Stimulated activated CD8-positive, alpha-beta memory T cell treated with anti-CD3 and anti-CD28 coated beads, Interleukin-2, amount 100 ng/mL, for 48 hours (primary cell): ENCODE measurements at regions not wholly inside any gene's neighbourhood (a gene's known extent, or its start where the extent isn't known, plus 50 kb on each side); places are given as distances from the start of the nearest gene placed in this dataset.
"Not testable (repeated sequence)": the region's sequence is repeated elsewhere in the genome, so short reads cannot be mapped to it uniquely, and the experiment has no call there.

ENCODE experiments used
- DNase-seq, 2 donors: peaks; one replicate each; pipeline ENCODE4 v3.0.0-alpha.2; 2020; ENCODE audit warnings: low read depth in 2 of 2

DNA sequence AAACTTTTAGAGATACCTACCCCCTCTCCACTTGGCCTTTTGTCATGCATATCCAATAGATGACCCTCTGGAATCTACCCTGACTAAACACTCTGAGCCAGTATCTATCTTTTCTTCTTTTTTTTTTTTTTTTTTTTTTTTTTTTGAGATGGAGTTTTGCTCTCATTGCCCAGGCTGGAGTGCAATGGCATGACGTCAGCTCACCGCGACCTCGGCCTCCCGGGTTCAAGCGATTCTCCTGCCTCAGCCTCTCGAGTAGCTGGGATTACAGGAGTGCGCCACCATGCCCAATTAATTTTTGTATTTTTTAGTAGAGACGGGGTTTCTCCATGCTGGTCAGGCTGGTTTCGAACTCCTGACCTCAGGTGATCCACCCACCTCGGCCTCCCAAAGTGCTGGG lies 50.8 kb upstream of the GRIN2B start:
- DNase-seq = not testable (repeated sequence)

DNA sequence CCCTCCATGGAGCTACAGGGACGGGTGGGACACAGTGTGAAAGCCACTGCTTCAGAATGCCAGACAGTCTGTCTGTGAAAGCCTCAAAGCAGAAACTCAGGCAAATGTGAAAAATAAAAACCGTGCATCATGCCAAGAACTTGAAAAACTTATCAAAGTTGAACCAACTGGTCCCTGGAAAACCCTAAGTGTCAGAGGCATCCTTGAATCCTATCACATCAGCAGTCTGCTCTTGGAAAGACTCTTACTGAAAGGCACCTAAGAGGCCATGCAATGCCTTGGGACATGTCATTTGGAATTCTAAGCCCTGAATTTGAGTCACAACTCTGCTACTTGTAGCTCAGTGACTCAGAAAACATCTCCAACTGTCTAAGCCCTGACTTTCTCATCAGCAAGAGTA lies 62.4 kb upstream of the GRIN2B start:
- DNase-seq = no peak

DNA sequence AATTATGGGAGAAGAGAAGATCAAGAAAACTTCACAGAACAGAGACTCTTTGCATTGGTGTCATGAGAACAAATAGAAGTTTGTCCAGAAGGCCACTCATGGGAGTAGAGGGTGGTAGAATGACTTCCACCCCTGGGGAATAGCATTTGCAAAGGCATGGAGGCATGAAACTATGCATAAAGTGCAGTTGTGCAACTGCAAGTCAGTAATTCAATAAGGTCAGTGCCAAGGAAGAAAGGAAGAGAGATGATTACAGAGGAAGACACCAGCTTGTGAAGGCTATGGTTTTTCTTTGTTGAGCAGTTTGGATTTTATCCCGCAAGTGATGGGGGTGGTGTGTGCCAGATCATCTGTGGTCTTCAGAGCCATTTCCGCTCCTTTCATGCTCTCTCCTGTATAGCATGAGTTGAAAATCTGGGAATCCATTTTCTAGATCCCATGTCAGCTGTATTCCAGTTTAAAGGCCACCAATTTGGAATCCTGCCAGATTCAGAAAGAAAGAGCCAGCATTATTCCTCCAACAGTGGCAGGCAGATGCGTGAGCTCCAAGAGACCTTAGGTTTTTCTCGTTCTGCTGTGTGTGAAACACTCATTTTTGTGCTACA lies 67.6 kb upstream of the GRIN2B start:
- DNase-seq = no peak

DNA sequence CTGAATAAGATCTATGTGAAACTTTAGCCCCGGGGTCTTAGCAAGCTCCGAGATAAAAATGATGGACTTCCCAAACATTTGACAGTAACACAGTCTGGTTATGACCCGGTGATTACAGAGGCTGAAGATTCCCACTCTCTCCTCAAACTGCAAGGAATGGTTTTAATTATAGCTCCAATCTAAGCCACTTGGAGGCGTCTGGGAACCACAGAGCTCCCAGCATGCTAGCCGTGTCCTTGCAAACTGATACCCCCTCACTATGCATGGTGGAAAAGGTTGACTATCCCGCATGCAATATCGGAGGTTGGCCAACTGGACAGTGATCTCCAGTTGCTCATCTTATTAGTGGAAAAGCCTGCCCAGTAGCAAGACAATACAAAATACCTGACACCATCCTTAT lies 76.5 kb upstream of the GRIN2B start:
- DNase-seq = no peak

DNA sequence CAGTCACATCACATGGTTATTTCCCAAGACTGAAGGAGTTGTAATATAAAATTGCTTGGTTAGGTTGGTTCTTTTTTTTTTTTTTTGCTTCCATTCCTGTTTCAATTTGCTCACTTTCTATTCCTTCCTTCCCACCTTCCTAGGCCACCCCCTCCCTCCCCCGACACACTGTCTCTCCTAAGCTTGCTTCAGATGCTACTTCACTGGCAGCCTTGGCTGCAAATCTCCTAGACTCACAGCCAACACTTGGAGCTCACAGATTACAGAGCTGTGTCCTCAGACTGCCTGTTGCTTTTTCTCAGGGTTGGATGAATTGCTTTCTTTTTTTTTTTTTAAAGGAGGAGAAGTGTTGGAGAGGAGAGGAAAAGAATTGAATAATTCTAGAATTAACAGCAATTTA lies 77.3 kb upstream of the GRIN2B start:
- DNase-seq = no peak

DNA sequence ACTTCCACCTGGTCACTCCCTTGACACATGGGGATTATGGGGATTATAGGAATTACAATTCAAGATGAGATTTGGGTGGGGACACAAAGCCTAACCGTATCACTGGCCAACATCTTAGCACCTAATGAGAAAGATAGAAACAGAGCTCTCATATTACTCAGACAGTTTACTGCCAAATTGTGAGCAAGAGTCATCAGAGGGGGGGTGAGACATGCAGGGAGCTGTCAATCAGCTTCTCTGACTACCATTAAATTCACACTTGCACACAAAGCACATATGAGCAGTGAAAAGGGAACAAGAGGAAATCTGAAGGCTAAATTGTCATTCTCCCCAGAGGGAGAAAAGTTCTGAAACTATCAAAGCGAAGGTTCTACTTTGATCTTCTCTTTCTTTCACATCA lies 78.1 kb upstream of the GRIN2B start:
- DNase-seq = no peak

DNA sequence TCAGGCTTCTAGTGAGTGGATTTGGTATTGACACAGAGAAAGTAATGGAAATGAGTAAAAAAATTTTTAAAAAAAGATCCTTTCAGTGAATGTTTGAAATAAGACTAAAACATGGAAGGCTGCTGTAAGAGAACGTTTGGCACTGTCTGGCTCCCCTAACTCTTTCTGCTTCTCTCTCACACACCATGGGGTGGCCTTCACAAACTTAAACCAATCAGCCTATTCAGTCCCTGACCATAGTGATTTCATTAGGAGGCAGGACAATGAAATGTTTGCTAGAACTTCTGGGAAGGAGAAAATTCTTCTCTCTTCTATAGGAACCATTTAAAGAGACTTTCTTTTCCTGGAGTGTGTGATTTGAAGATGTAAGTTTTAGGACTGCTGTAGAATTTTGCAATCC lies 84.2 kb upstream of the GRIN2B start:
- no peak for DNase-seq

DNA sequence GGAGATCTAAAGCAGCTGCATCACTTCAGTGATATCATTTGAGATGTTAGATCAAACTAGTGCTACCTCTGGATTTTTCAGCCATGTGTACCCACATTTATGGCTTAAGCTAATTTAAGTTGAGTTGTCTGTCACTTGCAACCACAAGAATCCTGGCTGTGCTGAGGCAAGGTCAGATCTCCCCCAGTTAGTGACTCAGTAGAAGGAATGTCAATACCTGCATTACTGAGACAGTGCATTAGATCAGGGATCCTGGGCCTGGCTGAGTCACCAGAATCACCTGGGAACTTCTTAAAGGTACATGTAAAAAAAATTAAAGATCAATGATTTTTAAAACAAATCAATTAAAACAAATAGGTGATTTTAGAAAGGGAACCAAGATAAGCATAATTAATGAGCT lies 84.6 kb upstream of the GRIN2B start:
- DNase-seq = no peak

DNA sequence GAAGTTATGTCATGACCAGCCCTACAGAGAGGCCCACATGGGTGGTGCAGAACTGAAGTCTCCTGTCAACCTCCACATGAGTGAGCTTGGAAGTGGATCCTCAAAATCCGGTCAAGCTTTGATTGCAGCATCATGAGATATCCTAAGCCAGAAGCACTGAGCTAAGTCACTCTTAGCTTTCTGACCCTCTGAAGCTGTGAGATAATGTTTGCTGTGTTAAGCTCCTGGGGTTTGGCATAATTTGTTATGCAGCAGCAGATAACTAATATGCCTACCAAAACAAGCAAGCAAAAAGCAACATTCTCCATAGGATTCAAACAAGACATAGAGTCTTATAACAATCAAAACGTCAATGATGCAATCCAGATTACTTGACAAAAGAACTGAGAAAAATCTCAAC lies 87.6 kb upstream of the GRIN2B start:
- DNase-seq = no peak

DNA sequence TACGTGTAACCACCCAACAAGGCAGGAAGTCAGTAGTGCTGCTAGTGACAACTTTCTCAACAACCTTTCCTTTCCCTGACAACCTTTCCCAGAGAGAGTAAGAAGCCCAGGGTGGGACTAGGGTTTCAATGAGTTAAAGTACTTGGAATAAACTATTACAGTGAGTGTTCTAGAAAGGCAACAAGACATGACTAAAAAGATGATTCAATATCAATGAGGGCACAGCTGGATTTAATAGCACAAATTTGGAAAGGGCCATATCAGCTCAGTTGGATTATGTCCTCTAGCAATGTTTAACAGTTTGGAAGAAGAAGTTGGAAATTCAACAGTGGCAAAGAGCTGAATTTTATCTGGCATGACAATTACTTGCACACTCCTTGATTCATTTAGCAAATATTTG lies 90.4 kb upstream of the GRIN2B start:
- no peak for DNase-seq

DNA sequence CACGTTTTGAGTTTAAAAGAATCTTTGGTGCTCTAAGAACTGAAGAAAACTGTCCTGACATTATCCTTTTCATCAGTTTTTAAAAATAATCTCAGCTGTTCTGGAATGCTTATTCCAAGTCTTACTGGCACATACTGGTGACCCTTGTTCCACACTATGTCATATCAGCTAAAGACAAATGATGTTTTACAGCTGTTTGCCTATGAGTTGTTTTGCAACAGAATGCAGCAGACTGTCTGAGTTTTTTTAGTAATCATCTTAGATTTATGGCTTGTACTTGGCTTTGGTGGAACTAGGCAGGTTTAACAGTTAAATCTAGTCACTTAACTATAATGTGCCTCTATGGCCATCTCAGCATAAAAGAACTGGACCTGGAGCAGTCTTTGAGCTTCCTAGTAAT lies 91.6 kb upstream of the GRIN2B start:
- no peak for DNase-seq

DNA sequence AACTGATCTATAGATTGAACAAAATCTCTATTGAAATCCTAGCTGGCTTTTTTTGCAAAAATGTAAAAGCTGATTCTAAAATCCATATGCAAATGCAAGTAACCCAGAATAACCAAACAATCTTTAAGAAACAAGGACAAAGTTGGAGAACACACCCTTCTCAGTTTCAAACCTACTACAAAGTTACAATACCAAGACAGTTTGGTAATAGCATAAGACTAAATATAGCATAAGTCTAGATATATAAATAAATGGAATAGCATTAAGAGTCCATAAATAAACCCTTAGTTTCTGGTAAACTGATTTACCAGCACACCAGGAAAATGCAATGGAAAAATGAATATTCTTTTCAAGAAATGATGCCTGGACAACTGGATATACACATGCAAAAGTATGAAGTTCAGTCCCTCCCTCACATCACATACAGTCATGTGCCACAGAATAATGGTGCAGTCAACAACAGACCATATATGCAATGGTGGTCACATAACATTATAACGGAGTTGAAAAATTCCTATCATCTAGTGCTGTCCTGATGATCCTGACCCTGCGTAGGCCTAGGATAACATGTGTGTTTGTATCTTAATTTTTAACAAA lies 94.5 kb upstream of the GRIN2B start:
- DNase-seq = no peak

DNA sequence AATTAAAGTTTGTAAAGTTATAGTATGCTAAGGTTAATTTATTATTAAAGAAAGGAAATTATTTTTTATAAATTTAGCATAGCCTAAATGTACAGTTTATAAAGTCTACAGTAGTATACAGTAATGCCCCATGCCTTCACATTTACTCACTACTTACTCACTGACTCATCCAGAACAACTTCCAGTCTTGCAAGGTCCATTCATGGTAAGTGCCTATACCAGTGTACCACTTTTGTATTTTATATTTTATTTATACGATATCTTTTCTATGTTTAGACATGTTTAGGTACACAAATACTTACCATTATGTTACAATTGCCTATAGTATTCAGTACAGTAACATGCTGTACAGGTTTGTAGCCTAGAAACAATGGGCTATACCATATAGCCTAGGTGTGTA lies 95.1 kb upstream of the GRIN2B start:
- DNase-seq = no peak

DNA sequence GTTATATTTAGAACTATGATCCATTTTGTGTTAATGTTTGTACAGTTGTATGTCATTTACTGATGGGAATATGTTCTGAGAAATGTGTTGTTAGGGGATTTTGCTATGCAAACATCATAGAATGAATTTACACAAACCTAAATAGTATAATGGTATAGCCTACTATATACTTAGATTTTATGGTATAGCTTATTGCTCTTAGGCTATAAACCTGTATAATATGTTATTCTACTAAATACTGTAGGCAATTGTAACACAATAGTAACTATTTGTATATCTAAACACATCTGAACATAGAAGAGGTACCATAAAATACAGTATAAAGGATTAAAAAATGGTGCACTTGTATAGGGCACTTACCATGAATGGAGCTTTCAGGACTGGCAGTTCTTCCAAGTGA lies 105.4 kb upstream of the GRIN2B start:
- no peak for DNase-seq

DNA sequence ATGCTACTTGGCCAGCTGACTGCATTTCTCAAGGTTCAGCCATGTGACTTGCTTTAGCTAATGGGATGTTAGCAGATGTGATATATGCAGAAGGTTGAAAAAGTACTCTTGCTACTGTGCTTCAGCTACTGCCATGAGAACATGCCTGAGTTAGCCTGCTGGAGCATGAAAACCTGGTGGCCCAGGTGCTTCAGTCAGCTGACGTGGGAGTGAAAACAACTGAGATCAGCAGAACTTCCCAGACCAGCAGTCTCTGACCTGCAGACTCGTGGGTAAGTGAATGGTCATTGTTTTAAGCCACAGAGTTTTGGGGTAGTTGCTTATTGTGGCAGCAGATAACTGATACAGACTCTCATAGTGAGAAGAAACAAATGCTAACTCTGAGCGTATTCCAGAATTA lies 118.6 kb upstream of the GRIN2B start:
- DNase-seq = no peak

DNA sequence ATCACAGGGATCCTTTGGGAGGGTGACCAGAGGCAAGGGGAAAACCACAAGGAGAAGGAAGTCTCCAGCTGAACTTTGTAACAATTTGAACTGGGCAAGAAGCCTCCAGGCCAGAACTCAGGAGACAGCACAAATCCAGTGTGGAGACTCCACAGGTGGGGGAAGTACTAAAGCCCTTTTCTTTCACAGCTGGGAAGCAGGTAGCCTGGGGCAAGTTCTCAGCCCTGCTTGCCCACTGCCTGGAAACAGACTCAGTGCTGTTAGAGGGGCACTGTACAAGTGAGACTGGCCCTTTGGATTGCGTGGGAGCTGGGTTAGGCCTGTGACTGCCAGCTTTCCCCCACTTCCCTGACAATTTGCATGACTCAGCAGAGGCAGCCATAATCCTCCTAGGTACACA lies 120.2 kb upstream of the GRIN2B start:
- not testable (repeated sequence) for DNase-seq

DNA sequence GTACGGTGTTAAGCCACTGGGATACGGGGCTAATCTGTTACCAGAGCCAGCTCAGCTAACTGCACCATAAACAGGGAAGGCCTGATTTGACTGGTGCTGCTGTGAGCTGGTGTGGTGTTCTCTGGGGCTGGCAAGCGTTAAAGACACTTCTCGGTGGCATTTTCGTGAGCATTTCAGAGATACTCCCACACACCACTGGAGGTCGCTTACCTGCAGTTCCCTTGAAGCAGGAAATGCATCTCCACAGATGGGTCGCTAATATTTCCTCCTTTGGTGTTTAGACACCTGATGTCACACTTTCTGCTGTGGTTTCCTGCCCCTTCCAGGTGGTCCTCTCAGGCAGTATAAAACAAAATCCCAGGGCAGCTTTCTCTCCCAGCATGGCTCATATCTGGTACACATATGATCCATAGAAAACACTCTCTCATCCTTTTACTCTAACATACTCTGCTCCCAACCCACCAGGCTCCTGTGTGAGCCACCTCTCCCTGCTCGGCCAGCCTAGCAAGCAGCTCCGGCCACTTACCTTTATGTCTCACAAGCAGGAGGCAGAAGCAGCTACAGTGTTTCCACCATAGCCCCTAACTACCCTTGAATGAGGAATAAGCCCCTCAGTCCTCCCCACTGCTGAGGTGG lies 129.9 kb upstream of the GRIN2B start:
- DNase-seq = no peak

DNA sequence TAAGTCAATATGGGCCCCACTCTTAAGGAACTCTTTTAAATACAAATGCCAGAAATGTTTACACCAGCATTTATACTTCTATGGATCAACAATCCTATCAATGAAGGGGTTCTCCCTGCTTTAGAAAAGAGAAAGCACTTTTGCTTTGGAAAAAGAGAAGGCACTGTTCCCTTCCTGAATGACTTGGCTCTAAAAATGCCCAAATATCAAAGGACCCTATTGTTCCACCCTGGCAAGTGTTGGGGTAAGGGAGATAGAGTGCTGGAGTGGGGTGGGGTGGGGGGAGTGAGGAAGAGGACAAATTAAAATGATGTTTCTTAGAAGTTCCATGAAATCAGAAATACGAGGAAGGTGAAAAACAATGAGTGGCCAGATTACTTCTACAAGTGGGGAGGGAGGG lies 131.6 kb upstream of the GRIN2B start:
- no peak for DNase-seq

DNA sequence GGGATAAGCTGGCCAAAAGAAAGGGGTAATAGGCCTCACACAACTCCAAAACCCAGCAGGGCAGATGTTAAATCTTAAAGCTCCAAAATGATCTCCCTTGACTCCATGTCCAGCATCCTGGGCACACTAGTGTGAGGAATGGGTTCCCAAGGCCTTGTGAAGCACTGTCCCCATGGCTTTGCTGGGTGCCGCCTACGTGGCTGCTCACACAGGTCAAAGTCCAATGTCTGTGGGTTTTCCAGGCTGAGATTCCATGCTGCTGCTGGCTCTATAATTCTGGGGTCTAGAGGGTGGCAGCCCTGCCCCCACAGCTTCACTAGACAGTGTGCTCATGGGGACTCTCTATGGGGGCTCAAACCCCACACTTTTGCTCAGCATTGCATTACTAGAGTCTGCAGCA lies 145.3 kb upstream of the GRIN2B start:
- DNase-seq = no peak

DNA sequence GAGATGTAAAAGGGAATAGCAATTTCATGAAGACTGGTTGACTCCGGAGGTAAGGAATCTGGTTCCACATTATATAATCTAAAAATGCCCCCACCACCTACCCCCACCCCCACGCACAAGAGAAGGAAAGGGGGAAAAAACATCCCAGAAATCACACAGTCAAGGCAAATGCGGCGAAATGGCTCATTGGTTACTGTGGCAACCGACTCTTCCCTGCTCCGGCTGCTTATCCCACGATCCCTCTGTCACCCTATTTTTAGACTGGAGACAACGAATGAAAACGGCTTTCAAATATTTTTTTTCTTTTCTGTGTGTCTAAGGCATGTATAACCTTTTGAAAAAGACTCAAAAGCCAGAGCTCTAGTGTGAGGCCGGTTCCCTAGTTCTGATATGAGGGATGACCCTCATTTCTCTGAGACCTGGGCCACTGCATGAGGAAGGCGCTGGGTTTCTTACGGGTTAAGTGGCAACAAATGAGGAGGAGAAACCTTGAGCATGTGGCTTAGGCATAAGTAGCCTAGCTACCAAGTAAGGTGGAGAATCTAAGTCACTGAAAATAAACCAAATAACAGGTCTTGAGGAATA lies 148.3 kb upstream of the GRIN2B start:
- DNase-seq = no peak

DNA sequence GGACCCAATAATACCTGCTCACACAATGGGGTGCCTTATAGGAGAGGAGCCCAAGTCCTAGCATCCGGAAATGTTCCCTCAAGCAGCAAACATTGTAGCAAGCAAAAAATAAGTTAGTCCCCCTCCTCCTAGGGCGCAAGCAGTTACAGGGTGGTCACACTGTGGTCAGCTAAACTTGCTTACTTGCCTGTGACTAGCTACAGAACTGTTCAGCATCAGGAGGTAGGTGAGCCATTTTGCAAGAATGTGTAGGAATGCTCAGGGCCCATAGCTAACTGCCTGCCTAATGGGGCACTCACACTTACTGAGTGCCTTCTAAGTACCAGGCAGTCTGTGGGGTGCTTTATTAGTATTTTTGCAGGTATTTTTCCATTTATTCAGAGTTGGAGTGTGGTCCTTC lies 154.6 kb upstream of the GRIN2B start:
- DNase-seq = no peak

DNA sequence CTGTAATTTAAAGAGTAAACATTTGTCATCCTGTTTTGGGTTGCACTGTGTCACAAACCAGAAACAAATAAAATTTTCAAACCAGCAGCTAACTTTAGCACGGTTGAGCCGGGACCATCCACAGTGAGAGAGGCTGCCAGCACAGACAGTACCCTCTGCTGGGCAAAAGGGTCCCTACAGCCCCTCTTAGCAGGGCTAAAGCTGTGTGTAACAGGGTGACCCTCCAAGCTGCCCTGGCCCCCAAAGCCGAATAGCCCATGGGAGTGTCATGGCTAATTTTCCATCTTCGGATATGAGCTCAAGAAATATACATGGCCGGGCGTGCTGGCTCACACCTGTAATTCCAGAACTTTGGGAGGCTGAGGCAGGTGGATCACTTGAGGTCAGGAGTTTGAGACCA lies 157.1 kb upstream of the GRIN2B start:
- DNase-seq = no peak

DNA sequence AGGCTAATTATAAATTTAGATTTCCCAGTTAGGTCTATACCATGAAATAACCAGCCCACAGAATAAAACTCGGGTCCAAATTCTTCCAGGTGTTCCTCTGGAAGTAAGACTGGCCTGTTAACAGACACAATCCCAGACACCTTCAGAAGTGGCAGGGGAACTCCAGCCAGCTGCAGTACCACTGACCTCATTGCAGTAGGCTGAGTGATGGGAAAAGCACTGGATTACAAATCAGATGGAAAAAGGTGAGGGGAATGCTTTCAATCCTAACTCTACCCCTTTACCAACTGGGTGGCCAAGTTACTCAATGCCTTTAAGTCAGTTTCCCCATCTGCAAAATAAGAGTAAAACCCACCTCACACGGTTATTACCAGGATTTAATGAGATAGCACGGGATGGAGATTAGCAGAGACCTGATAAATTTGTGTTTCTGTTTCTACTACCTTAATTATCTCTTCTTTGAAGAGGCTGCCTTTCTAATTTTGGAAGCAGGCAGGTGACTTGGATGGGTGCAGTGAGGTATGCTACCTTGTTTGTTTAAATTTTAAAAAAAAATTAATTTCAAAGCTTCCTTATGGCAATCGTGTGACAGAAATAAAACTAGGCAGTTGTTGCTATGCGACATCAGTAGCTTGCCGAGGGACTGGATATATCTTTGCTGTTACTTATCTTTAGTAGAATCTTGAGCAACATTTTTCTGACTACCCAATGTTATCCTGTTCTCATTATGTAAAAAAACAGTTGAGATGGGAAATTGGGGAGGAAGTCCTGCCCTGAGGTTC lies 167.3 kb upstream of the GRIN2B start:
- DNase-seq = no peak
